Fibroblast of lung (primary cell): ENCODE measurements at regions not wholly inside any gene's neighbourhood (a gene's known extent, or its start where the extent isn't known, plus 50 kb on each side); places are given as distances from the start of the nearest gene placed in this dataset.

Source experiments
- DNase-seq, 2 donors: peaks; one replicate each; pipeline versions ENCODE4 v3.0.0 to v3.0.0-alpha.2; 2010; ENCODE audit warnings: low read depth in 2 of 2
- H2AFZ ChIP-seq: 2 replicates; pipeline ENCODE4 v1.5.1; 2012; ENCODE audit warnings: low read length, control low read depth, inconsistent platforms
- H3K27ac ChIP-seq: 2 replicates; pipeline ENCODE4 v1.5.1; 2011; ENCODE audit warnings: low read length, control low read depth; ENCODE audit not compliant: insufficient read depth
- H3K27me3 ChIP-seq: 2 replicates; pipeline ENCODE4 v1.5.1; 2011; ENCODE audit warnings: mild to moderate bottlenecking, low read length; ENCODE audit not compliant: control insufficient read depth, insufficient read depth
- H3K36me3 ChIP-seq: 2 replicates; pipeline ENCODE4 v1.5.1; 2011; ENCODE audit warnings: low read length; ENCODE audit not compliant: control insufficient read depth, insufficient read depth
- H3K4me1 ChIP-seq: 2 replicates; pipeline ENCODE4 v1.5.1; 2011; ENCODE audit warnings: low read length; ENCODE audit not compliant: control insufficient read depth, insufficient read depth; ENCODE audit errors: extremely low read depth
- H3K4me2 ChIP-seq: 2 replicates; pipeline ENCODE4 v1.5.1; 2011; ENCODE audit warnings: low read length, control low read depth; ENCODE audit not compliant: insufficient read depth; ENCODE audit errors: extremely low read depth
- H3K4me3 ChIP-seq, 4 experiments: fragments of 200-600 bp in 1 of 4; sonication (generic) in 1 of 4; replicated peaks in 1 of 4; 2 replicates each; pipeline ENCODE4 v1.5.1; 2011 to 2016; ENCODE audit warnings: low read length in 4 of 4, low read depth in 3 of 4, mild to moderate bottlenecking in 3 of 4, control low read depth in 2 of 4, inconsistent platforms in 1 of 4, mixed read lengths in 1 of 4; ENCODE audit not compliant: insufficient read depth in 1 of 4; ENCODE audit errors: control extremely low read depth in 1 of 4
- H3K79me2 ChIP-seq: 2 replicates; pipeline ENCODE4 v1.5.1; 2012; ENCODE audit warnings: mild to moderate bottlenecking, low read length, inconsistent platforms; ENCODE audit not compliant: control insufficient read depth, insufficient read depth
- H3K9ac ChIP-seq: 2 replicates; pipeline ENCODE4 v1.5.1; 2011; ENCODE audit warnings: mild to moderate bottlenecking, low read length, control low read depth; ENCODE audit not compliant: insufficient read depth
- H3K9me3 ChIP-seq: 2 replicates; pipeline ENCODE4 v1.5.1; 2012; ENCODE audit warnings: low read depth, low read length; ENCODE audit not compliant: control insufficient read depth, insufficient read depth
- H4K20me1 ChIP-seq: 2 replicates; pipeline ENCODE4 v1.5.1; 2011; ENCODE audit warnings: low read length; ENCODE audit not compliant: control insufficient read depth, insufficient read depth; ENCODE audit errors: extremely low read depth
- EZH2 ChIP-seq: IDR thresholded peaks from 2 replicates; pipeline ENCODE4 v1.5.1; 2012; ENCODE audit warnings: low read length, control low read depth, mild to moderate bottlenecking; ENCODE audit errors: missing control alignments
- TF ChIP-seq, protein P1 (sequence below), 2 donors: IDR thresholded peaks in 1 of 2; conservative IDR thresholded peaks in 1 of 2; 1 replicate in 1 of 2; 2 replicates in 1 of 2; pipeline ENCODE4 v1.5.1; 2011 to 2012; ENCODE audit warnings: low read length in 2 of 2, control low read depth in 1 of 2, inconsistent platforms in 1 of 2, low read depth in 1 of 2, mild to moderate bottlenecking in 1 of 2

DNA sequence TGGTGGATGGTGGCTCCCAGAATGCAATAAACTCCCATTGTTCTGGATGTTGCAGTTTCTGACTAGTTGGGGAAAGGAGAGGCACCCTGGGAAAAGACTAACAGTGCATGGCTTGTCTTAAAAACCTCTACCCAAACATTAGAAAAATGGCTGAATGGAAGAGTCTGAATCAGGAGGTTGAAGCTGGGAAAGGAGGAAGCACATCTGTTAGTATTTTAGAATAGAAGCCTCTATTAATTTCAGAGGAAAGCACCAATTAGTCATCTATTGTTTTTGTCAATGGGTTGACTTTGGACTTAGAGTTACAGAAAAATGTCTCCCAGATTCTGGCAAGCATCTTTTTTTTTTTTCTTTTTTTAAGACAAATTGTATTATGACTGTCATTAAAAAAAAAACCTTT lies 56.1 kb upstream of the ELMO1 start:
- H2AFZ ChIP-seq = no peak overlapping the region
- H3K27ac ChIP-seq = no peak overlapping the region
- no peaks in the 10 kb centered on the region for H3K4me1 ChIP-seq
- no peaks in the 10 kb centered on the region for H3K36me3 ChIP-seq
- H3K27me3 ChIP-seq = no peaks in the 10 kb centered on the region
- no peaks in the 10 kb centered on the region for H4K20me1 ChIP-seq
- H3K9me3 ChIP-seq = no peaks in the 10 kb centered on the region
- H3K4me2 ChIP-seq = no peak overlapping the region
- no peaks in the 10 kb centered on the region for H3K79me2 ChIP-seq
- TF ChIP-seq EZH2 = no peak
- TF ChIP-seq, protein P1, sequence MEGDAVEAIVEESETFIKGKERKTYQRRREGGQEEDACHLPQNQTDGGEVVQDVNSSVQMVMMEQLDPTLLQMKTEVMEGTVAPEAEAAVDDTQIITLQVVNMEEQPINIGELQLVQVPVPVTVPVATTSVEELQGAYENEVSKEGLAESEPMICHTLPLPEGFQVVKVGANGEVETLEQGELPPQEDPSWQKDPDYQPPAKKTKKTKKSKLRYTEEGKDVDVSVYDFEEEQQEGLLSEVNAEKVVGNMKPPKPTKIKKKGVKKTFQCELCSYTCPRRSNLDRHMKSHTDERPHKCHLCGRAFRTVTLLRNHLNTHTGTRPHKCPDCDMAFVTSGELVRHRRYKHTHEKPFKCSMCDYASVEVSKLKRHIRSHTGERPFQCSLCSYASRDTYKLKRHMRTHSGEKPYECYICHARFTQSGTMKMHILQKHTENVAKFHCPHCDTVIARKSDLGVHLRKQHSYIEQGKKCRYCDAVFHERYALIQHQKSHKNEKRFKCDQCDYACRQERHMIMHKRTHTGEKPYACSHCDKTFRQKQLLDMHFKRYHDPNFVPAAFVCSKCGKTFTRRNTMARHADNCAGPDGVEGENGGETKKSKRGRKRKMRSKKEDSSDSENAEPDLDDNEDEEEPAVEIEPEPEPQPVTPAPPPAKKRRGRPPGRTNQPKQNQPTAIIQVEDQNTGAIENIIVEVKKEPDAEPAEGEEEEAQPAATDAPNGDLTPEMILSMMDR (conservative IDR thresholded peaks at IDR 0.05 in 1 of 2, IDR thresholded peaks at IDR 0.05 in 1 of 2; ENCODE audit: low read depth in 1 of 2, low read length in 2 of 2) = no peak
- no peak for DNase-seq
- H3K9ac ChIP-seq = no peak overlapping the region
- H3K4me3 ChIP-seq = no peak overlapping the region

DNA sequence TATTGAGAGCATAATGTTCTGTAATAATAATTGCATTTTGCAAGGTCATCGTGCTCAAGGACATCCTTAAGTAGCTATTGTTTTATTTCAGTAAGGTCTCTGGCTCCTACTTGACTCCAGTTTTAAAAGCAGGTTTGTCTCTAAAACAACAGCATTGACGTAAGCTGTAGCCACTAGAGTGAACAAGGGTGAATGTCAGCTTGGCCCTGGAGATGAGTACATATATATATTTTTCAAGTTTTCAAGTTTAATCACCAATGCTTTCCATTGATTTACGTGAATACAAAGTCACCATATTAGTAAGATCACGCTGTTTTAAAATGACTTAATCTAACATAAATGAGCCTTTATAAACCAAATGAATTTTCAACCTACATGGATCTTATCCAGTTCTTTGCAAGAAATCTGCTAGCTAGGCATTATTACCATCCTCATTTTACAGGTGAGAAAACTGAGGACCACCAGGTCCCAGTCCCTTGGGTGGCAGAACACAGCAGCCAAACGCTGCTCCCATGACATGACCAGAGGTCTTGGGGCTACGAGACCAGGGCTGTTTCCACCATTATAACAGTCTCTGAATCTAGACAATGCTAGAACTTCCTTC lies 57.2 kb upstream of the ELMO1 start:
- Histone ChIP-seq H3K4me1 (no peaks in the 10 kb centered on the region), H3K36me3 (no peaks in the 10 kb centered on the region), H3K79me2 (no peaks in the 10 kb centered on the region), H3K9ac (no peak overlapping the region), H3K27me3 (no peaks in the 10 kb centered on the region), H2AFZ (no peak overlapping the region), H3K9me3 (no peaks in the 10 kb centered on the region), H4K20me1 (no peaks in the 10 kb centered on the region), H3K4me3 (no peak overlapping the region), H3K27ac (no peak overlapping the region), H3K4me2 (no peak overlapping the region)
- TF ChIP-seq, protein P1 (conservative IDR thresholded peaks at IDR 0.05 in 1 of 2, IDR thresholded peaks at IDR 0.05 in 1 of 2; ENCODE audit: low read depth in 1 of 2, low read length in 2 of 2) = no peak
- no peak for TF ChIP-seq EZH2
- DNase-seq = no peak

DNA sequence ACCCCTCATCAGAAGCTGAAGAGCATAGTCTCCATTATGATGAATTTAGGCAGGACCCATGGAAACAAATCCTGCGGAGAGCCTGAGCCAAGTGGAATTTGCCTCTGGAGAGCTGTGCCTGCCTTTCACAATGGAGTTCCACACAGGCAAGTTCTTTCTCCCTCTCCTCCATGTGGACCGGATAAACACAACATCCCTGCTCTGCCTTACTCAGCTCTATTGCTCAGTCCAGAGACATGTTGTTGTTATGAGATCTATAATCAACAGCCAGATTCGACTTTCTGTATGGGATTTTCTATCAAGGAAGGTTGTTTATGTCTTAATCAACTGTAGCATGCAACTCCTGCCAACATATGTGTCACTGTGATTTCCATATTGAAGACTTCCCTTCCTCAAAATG lies 59.5 kb upstream of the ELMO1 start:
- no peaks in the 10 kb centered on the region for H3K36me3 ChIP-seq
- H3K27me3 ChIP-seq = no peaks in the 10 kb centered on the region
- TF ChIP-seq, protein P1 (conservative IDR thresholded peaks at IDR 0.05 in 1 of 2, IDR thresholded peaks at IDR 0.05 in 1 of 2; ENCODE audit: low read depth in 1 of 2, low read length in 2 of 2) = no peak
- no peak for TF ChIP-seq EZH2
- peak in 1 of 2 donors; percentile 21 for DNase-seq
- no peak overlapping the region for H3K4me3 ChIP-seq
- no peaks in the 10 kb centered on the region for H4K20me1 ChIP-seq
- no peak overlapping the region for H3K4me2 ChIP-seq
- H3K9ac ChIP-seq = no peak overlapping the region
- no peaks in the 10 kb centered on the region for H3K4me1 ChIP-seq
- no peaks in the 10 kb centered on the region for H3K79me2 ChIP-seq
- H2AFZ ChIP-seq = no peak overlapping the region
- no peak overlapping the region for H3K27ac ChIP-seq
- no peaks in the 10 kb centered on the region for H3K9me3 ChIP-seq
